Limb (tissue), 2 donors: ENCODE measurements at regions not wholly inside any gene's neighbourhood (a gene's known extent, or its start where the extent isn't known, plus 50 kb on each side); places are given as distances from the start of the nearest gene placed in this dataset.
A peak's percentile ranks its signal among the peaks of the same experiment; 100 is the strongest.

Experiments used
- DNase-seq, 2 donors: peaks; one replicate each; pipeline ENCODE4 v3.0.0-alpha.2; 2016; ENCODE audit errors: extremely low spot score in 2 of 2

GRCh38 chrX:36927712-36928111 lies 80.5 kb upstream of the FAM47C start:
- DNase-seq: no peak

- DNase-seq: no peak
Measured at GRCh38 chrX:36930491-36930890, 77.7 kb upstream of the FAM47C start.

- DNase-seq: no peak
Measured at GRCh38 chrX:36947214-36947613, 61.0 kb upstream of the FAM47C start.

GRCh38 chrX:36950495-36951253 lies 57.5 kb upstream of the FAM47C start:
- no peak for DNase-seq

GRCh38 chrX:36957425-36958328 lies 50.5 kb upstream of the FAM47C start:
- peak in 1 of 2 donors; percentile 39 for DNase-seq
